GM12878 (cell line): ENCODE measurements at regions not wholly inside any gene's neighbourhood (a gene's known extent, or its start where the extent isn't known, plus 50 kb on each side); places are given as distances from the start of the nearest gene placed in this dataset.

Experiments
- ATAC-seq: fragments of 200-7000 bp; cut with Tn5 transposase; 3 replicates; pipeline ENCODE4 v1.9.1; 2020; ENCODE audit warnings: mild to moderate bottlenecking, moderate library complexity
- BruUV-seq: library from RNA; stranded (reverse); fragments of 400-500 nt; replicated peaks from 2 replicates; lab custom pipeline; 2021; lab: Mats Ljungman, UMichigan
- CTCF ChIA-PET: fragments of 300-600 bp; sonication (Branson Sonifier 250); formaldehyde crosslinking; extraction: SDS; loops from one replicate; lab custom pipeline; 2021; ENCODE audit warnings: inconsistent platforms; lab: Yijun Ruan, JAX
- POLR2A ChIA-PET: fragments of 350-600 bp; formaldehyde crosslinking; extraction: SDS; loops from one replicate; lab custom pipeline; 2021; ENCODE audit warnings: inconsistent platforms; lab: Charles Lee
- RAD21 ChIA-PET: fragments of 300-600 bp; sonication (Branson Sonifier 250); formaldehyde crosslinking; loops from one replicate; lab custom pipeline; 2023; ENCODE audit warnings: antibody characterized with exemption; ENCODE audit not compliant: unreplicated experiment; lab: Charles Lee
- SMC1A ChIA-PET: fragments of 300-600 bp; sonication (Branson Sonifier 250); formaldehyde crosslinking; loops from one replicate; lab custom pipeline; 2023; ENCODE audit not compliant: unreplicated experiment, uncharacterized antibody; lab: Charles Lee
- DNase-seq: peaks from one replicate; pipeline ENCODE4 v3.0.0-alpha.2; 2011; ENCODE audit warnings: low read depth, low spot score
- FAIRE-seq: peaks from 3 replicates; lab custom pipeline; 2011; peaks lifted over from hg19 to GRCh38; lab: Jason Lieb, UNC
- H2AFZ ChIP-seq: 2 replicates; pipeline ENCODE4 v1.6.0; 2011; ENCODE audit warnings: low read depth, low read length, control low read depth; ENCODE audit not compliant: control insufficient read depth
- H3K27ac ChIP-seq: 2 replicates; pipeline ENCODE4 v1.5.1; 2011; ENCODE audit warnings: control low read depth; ENCODE audit not compliant: control insufficient read depth, insufficient read depth
- H3K27me3 ChIP-seq, 2 experiments: replicated peaks in 1 of 2; 2 replicates each; pipeline versions ENCODE4 v1.6.0 to v1.6.1; 2011; ENCODE audit warnings: low read length in 1 of 2; ENCODE audit not compliant: control insufficient read depth in 2 of 2, insufficient read depth in 2 of 2
- H3K36me3 ChIP-seq, 2 experiments: 2 replicates each; pipeline ENCODE4 v1.5.1; 2011; ENCODE audit warnings: low read length in 1 of 2; ENCODE audit not compliant: control insufficient read depth in 2 of 2, insufficient read depth in 2 of 2
- H3K4me1 ChIP-seq: 2 replicates; pipeline ENCODE4 v1.6.1; 2011; ENCODE audit warnings: mild to moderate bottlenecking, low read length, moderate library complexity, mixed read lengths; ENCODE audit not compliant: control insufficient read depth, insufficient read depth
- H3K4me2 ChIP-seq: 2 replicates; pipeline ENCODE4 v1.6.0; 2011; ENCODE audit warnings: control low read depth; ENCODE audit not compliant: control insufficient read depth, insufficient read depth
- H3K4me3 ChIP-seq: fragments of 200-600 bp; sonication (generic); 2 replicates; pipeline ENCODE4 v1.5.1; 2016
- H3K79me2 ChIP-seq: 2 replicates; pipeline ENCODE4 v1.6.0; 2011; ENCODE audit warnings: low read length; ENCODE audit not compliant: control insufficient read depth, insufficient read depth
- H3K9ac ChIP-seq: 2 replicates; pipeline ENCODE4 v1.8.0; 2011; ENCODE audit warnings: low read length, control low read depth, mixed read lengths; ENCODE audit not compliant: control insufficient read depth, insufficient read depth
- H3K9me3 ChIP-seq: replicated peaks from 3 replicates; pipeline ENCODE4 v1.5.1; 2011; ENCODE audit warnings: mild to moderate bottlenecking, low read length; ENCODE audit not compliant: control insufficient read depth, insufficient read depth
- H4K20me1 ChIP-seq: 2 replicates; pipeline ENCODE4 v1.6.0; 2011; ENCODE audit not compliant: control insufficient read depth, insufficient read depth
- BCL11A ChIP-seq: IDR thresholded peaks from 2 replicates; pipeline ENCODE4 v1.6.1; 2011; ENCODE audit warnings: low read depth, low read length
- EGR1 ChIP-seq, 2 experiments: IDR thresholded peaks; 1 replicate in 1 of 2; 2 replicates in 1 of 2; pipeline ENCODE4 v1.6.1; 2011 to 2012; ENCODE audit warnings: low read depth in 2 of 2, low read length in 2 of 2, borderline replicate concordance in 1 of 2, mild to moderate bottlenecking in 1 of 2, moderate library complexity in 1 of 2
- EP300 ChIP-seq, 2 experiments: fragments of 150-350 bp in 1 of 2; IDR thresholded peaks; 2 replicates each; pipeline ENCODE4 v1.6.1; 2011 to 2012; ENCODE audit warnings: low read depth in 2 of 2, low read length in 2 of 2, borderline replicate concordance in 1 of 2, improper control_type of control experiment in 1 of 2, inconsistent platforms in 1 of 2; ENCODE audit not compliant: control insufficient read depth in 1 of 2
- LARP7 ChIP-seq: fragments of 450-650 bp; IDR thresholded peaks from 2 replicates; pipeline ENCODE4 v1.6.1; 2017; ENCODE audit warnings: mild to moderate bottlenecking
- MTA2 ChIP-seq: fragments of 450-650 bp; IDR thresholded peaks from 2 replicates; pipeline ENCODE4 v1.6.1; 2016; ENCODE audit warnings: low read depth, mild to moderate bottlenecking, moderate library complexity
- MYB ChIP-seq: fragments of 150-350 bp; IDR thresholded peaks from 2 replicates; pipeline ENCODE4 v1.6.1; 2014; ENCODE audit warnings: mild to moderate bottlenecking, low read depth, low read length, borderline replicate concordance
- SREBF1 ChIP-seq: IDR thresholded peaks from 2 replicates; pipeline ENCODE4 v1.6.1; 2012; ENCODE audit warnings: mild to moderate bottlenecking, low read length
- WGBS: methylation state at CpG from one replicate; pipeline ENCODE4 v1.1.6; 2016; ENCODE audit warnings: low lambda C conversion rate; ENCODE audit not compliant: insufficient replicate concordance, insufficient coverage; ENCODE audit errors: missing lambda C conversion rate; 5-methylcytosine and 5-hydroxymethylcytosine counted together
- in situ Hi-C: fragments of 300-500 bp; cut with MboI; formaldehyde crosslinking; loops from 9 replicates; pipeline ENCODE4 v1.14.3; 2018; ENCODE audit warnings: mixed read lengths
- intact Hi-C: fragments of 100-400 bp; cut with micrococcal nuclease; formaldehyde crosslinking; loops from one replicate; pipeline ENCODE4 v1.14.2; 2022; ENCODE audit not compliant: unreplicated experiment

GRCh38 chr1:71210718-71211117 is 129.9 kb upstream of the ZRANB2 start:
- Histone ChIP-seq H3K9ac (no peak overlapping the region), H2AFZ (no peak overlapping the region), H3K36me3 (no peaks in the 10 kb centered on the region), H3K4me3 (no peak overlapping the region), H3K79me2 (no peaks in the 10 kb centered on the region), H3K4me1 (no peaks in the 10 kb centered on the region), H3K4me2 (no peak overlapping the region), H3K27me3 (no peaks in the 10 kb centered on the region), H4K20me1 (no peaks in the 10 kb centered on the region), H3K27ac (no peak overlapping the region), H3K9me3 (no peaks in the 10 kb centered on the region)
- CTCF ChIA-PET, result interaction anchor here (0.9 kb wide), 1 partner anchor 34 kb away, joined by 3 read pairs; no protein-coding TSS in a partner anchor
- WGBS, result 0% methylated on average over 2 of the region's 2 CpGs
- FAIRE-seq (no peak), ATAC-seq (no peak), DNase-seq (no peak)
- intact Hi-C loops, result no loop called here
- TF ChIP-seq BCL11A (no peak), MTA2 (no peak), EGR1 (IDR thresholded peaks at IDR 0.05; ENCODE audit: borderline replicate concordance in 1 of 2, low read depth in 2 of 2, low read length in 2 of 2) (no peak)
- no TSS peak for BruUV-seq
- POLR2A ChIA-PET, result interaction anchor here (0.6 kb wide), 1 partner anchor 480 kb away, joined by 3 read pairs; no protein-coding TSS in a partner anchor
- SMC1A ChIA-PET, result no interaction called here
- in situ Hi-C loops, result no loop called here
- RAD21 ChIA-PET, result no interaction called here

GRCh38 chr1:71203241-71203640 is 122.4 kb upstream of the ZRANB2 start:
- CTCF ChIA-PET, result no interaction called here
- FAIRE-seq, result no peak
- Histone ChIP-seq H3K4me3 (no peak overlapping the region), H3K36me3 (no peaks in the 10 kb centered on the region), H3K9me3 (no peaks in the 10 kb centered on the region), H3K27ac (no peak overlapping the region), H2AFZ (no peak overlapping the region), H3K4me1 (no peaks in the 10 kb centered on the region), H3K4me2 (no peak overlapping the region), H4K20me1 (no peaks in the 10 kb centered on the region), H3K27me3 (no peaks in the 10 kb centered on the region), H3K79me2 (no peaks in the 10 kb centered on the region), H3K9ac (no peak overlapping the region)
- SMC1A ChIA-PET, result no interaction called here
- no peak for DNase-seq
- TF ChIP-seq EP300 (IDR thresholded peaks at IDR 0.05; ENCODE audit: borderline replicate concordance in 1 of 2, control insufficient read depth in 1 of 2, low read depth in 2 of 2, low read length in 2 of 2), result no peak
- TF ChIP-seq LARP7, result no peak
- no peak for TF ChIP-seq SREBF1
- TF ChIP-seq MYB, result no peak
- no peak for ATAC-seq
- POLR2A ChIA-PET, result no interaction called here
- BruUV-seq, result no TSS peak
- RAD21 ChIA-PET, result no interaction called here
- intact Hi-C loops (no loop called here), in situ Hi-C loops (no loop called here)
- 30% methylated on average over 4 of the region's 4 CpGs for WGBS
